Testis (tissue), 2 donors: ENCODE measurements at regions not wholly inside any gene's neighbourhood (a gene's known extent, or its start where the extent isn't known, plus 50 kb on each side); places are given as distances from the start of the nearest gene placed in this dataset.

Source experiments
- DNase-seq: peaks from one replicate; pipeline ENCODE4 v3.0.0-alpha.2; 2019
- H3K27ac ChIP-seq, 2 donors: fragments of 200-600 bp; sonication (generic); one replicate each; pipeline ENCODE4 v1.5.1; 2019
- H3K27me3 ChIP-seq: fragments of 200-600 bp; sonication (generic); one replicate; pipeline ENCODE4 v1.5.1; 2019
- H3K36me3 ChIP-seq: fragments of 200-600 bp; sonication (generic); one replicate; pipeline ENCODE4 v1.5.1; 2017; ENCODE audit warnings: low read depth; ENCODE audit errors: missing control alignments
- H3K4me1 ChIP-seq: fragments of 200-600 bp; sonication (generic); one replicate; pipeline ENCODE4 v1.5.1; 2019
- H3K4me3 ChIP-seq, 2 donors: fragments of 200-600 bp; sonication (generic); one replicate each; pipeline ENCODE4 v1.5.1; 2017 to 2019
- H3K9me3 ChIP-seq: fragments of 200-600 bp; sonication (generic); one replicate; pipeline ENCODE4 v1.5.1; 2017
- POLR2A ChIP-seq: fragments of 450-650 bp; IDR thresholded peaks from one replicate; pipeline ENCODE4 v1.6.1; 2017; ENCODE audit warnings: antibody characterized with exemption, mild to moderate bottlenecking, moderate library complexity
- WGBS, 2 donors: methylation state at CpG; one replicate each; pipeline ENCODE4 v1.1.5; 2018; 5-methylcytosine and 5-hydroxymethylcytosine counted together
- intact Hi-C: fragments of 100-400 bp; cut with DNase I; formaldehyde crosslinking; loops from one replicate; pipeline ENCODE4 v1.15.1; 2023; ENCODE audit warnings: low total_unique reads
- TF ChIP-seq, protein P1 (sequence below), 3 experiments: fragments of 450-650 bp in 2 of 3; fragments of 200-600 bp in 1 of 3; sonication (generic) in 1 of 3; IDR thresholded peaks; one replicate each; pipeline ENCODE4 v1.5.1; 2016 to 2019; ENCODE audit warnings: antibody characterized with exemption in 3 of 3, mild to moderate bottlenecking in 2 of 3, moderate library complexity in 1 of 3

DNA sequence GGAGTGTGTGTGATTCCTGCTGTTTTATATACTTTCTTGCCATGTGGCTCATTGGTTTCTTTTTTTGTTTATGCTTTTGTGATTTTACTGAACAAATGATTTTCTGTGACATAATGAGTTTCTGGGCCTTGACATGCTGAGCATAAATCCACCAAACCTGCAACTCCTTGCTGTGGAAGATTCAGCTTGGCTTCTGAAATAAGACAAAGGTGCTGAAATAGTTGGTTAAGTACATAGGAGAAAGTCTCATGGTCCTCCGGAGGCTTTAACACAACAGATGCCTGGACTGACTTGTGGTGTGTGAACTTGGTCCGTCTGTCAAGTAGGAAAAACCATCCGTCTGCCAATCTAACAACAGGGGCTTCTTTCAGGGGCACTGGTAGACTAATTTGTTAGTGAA lies 315.3 kb upstream of the CXCR4 start:
- intact Hi-C loops: no loop called here
- Histone ChIP-seq H3K27me3 (no peaks in the 10 kb centered on the region), H3K9me3 (no peaks in the 10 kb centered on the region), H3K27ac (no peak overlapping the region), H3K4me3 (no peak overlapping the region), H3K36me3 (no peaks in the 10 kb centered on the region), H3K4me1 (no peaks in the 10 kb centered on the region)
- no peak for DNase-seq
- WGBS, 2 donors: 91% methylated on average over 3 of the region's 3 CpGs
- no peak for TF ChIP-seq POLR2A

DNA sequence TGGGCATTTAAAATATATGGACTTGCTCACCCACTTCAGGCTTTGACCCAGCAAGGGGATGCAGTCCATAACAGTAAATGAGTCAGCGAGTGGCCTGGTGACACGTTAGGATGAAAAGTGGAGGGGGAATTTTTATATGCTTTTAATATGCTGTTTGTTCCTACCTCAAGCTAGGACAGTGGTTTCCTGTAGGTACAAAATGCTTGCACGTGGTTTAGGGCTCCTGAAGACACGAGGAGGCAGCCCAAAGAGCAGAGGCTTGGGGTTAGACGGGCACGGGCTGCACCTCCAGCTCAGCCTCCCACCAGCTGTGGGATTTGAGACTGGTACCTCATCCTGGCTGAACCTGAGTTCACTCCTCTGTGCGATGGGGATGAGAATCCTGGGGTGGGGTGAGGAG lies 306.2 kb upstream of the CXCR4 start:
- intact Hi-C loops: no loop called here
- no peak for DNase-seq
- WGBS, 2 donors: 41 to 46% methylated on average over 7 of the region's 7 CpGs

DNA sequence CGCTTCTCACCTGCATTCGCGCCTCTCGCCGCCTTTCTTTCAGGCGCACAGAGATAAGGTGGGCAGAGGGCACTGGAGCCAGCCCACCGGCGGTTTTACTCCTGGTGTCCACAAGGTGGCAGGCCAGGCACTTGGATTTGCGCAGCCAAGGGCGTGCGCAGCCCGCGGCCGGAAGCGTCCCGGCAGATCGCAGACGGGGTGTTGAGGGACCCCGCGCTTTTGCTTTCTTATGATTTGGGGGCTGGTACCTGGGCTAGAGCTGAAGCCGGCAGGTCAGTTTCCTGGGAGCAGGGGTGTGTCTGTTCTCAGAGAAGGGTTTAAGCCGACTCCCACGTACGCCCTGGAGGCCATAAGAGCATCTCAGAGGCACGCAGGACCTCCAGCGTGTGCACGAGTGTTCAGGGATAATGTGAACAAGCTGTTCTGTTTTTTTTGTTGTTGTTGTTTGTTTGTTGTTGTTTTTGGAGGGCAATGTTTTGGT lies 305.6 kb upstream of the CXCR4 start:
- Histone ChIP-seq H3K9me3 (no peaks in the 10 kb centered on the region), H3K36me3 (no peaks in the 10 kb centered on the region), H3K27me3 (no peaks in the 10 kb centered on the region), H3K4me3 (peak overlapping the region; percentile 24 to 51), H3K4me1 (no peaks in the 10 kb centered on the region), H3K27ac (no peak overlapping the region)
- no peak for TF ChIP-seq POLR2A
- TF ChIP-seq, protein P1, sequence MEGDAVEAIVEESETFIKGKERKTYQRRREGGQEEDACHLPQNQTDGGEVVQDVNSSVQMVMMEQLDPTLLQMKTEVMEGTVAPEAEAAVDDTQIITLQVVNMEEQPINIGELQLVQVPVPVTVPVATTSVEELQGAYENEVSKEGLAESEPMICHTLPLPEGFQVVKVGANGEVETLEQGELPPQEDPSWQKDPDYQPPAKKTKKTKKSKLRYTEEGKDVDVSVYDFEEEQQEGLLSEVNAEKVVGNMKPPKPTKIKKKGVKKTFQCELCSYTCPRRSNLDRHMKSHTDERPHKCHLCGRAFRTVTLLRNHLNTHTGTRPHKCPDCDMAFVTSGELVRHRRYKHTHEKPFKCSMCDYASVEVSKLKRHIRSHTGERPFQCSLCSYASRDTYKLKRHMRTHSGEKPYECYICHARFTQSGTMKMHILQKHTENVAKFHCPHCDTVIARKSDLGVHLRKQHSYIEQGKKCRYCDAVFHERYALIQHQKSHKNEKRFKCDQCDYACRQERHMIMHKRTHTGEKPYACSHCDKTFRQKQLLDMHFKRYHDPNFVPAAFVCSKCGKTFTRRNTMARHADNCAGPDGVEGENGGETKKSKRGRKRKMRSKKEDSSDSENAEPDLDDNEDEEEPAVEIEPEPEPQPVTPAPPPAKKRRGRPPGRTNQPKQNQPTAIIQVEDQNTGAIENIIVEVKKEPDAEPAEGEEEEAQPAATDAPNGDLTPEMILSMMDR (IDR thresholded peaks at IDR 0.05): peak; percentile 64 to 85 (median 76)
- intact Hi-C loops: no loop called here
- peak; percentile 86 for DNase-seq
- 1 to 2% methylated on average over 15 to 27 of the region's 27 CpGs for WGBS, 2 donors

More for the DNA sequence above, 306.2 kb upstream of the CXCR4 start:
- H3K4me3 ChIP-seq: no peak overlapping the region
- no peak for TF ChIP-seq POLR2A
- TF ChIP-seq, protein P1 (IDR thresholded peaks at IDR 0.05): no peak
- no peaks in the 10 kb centered on the region for H3K36me3 ChIP-seq
- no peaks in the 10 kb centered on the region for H3K9me3 ChIP-seq
- no peaks in the 10 kb centered on the region for H3K4me1 ChIP-seq
- no peak overlapping the region for H3K27ac ChIP-seq
- no peaks in the 10 kb centered on the region for H3K27me3 ChIP-seq

DNA sequence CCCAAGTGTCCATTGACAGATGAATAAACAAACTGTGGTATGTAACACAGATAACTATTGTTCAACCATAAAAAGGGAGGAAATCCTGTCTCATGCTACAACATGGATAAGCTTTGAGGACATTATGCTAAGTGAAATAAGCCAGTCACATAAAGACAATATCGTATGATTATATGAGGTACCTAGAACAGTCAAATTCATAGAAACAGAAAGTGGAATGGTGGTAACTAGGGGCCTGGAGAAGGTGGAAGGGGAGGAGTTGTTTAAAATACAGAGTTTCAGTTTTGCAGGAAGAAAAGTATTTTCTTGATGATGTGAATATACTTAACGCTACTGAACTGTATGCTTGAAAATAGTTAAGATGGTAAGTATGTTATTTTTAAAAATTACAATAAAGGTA lies 304.6 kb upstream of the CXCR4 start:
- 61 to 66% methylated on average over 2 of the region's 2 CpGs for WGBS, 2 donors
- no peaks in the 10 kb centered on the region for H3K36me3 ChIP-seq
- no peaks in the 10 kb centered on the region for H3K9me3 ChIP-seq
- no peaks in the 10 kb centered on the region for H3K4me1 ChIP-seq
- DNase-seq: no peak
- H3K27me3 ChIP-seq: no peaks in the 10 kb centered on the region
- no peak overlapping the region for H3K4me3 ChIP-seq
- TF ChIP-seq, protein P1 (IDR thresholded peaks at IDR 0.05): no peak
- TF ChIP-seq POLR2A: no peak
- no peak overlapping the region for H3K27ac ChIP-seq
- intact Hi-C loops: no loop called here

DNA sequence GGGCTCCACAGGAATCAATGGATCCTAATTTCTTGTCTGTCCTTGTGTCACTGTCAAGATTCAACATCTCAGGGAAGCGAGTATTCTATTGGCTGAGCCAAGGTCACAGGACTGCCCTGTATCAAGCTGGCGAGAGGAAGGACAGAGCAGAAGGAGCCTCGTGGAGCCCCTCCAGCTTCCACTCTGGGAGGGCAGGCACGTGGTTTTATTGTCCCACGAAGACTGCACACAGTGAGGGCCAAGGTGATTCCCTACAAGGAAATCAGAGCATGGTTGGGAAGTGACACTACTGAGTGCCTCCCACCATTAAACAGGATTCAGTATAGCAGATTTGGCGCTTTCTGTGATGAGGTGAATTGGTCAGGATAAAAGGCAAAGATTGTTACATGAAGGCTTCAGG lies 302.4 kb upstream of the CXCR4 start:
- DNase-seq: no peak
- H3K36me3 ChIP-seq: no peaks in the 10 kb centered on the region
- no peaks in the 10 kb centered on the region for H3K9me3 ChIP-seq
- no peak overlapping the region for H3K4me3 ChIP-seq
- no peaks in the 10 kb centered on the region for H3K4me1 ChIP-seq
- intact Hi-C loops: no loop called here
- no peaks in the 10 kb centered on the region for H3K27me3 ChIP-seq
- TF ChIP-seq POLR2A: no peak
- TF ChIP-seq, protein P1 (IDR thresholded peaks at IDR 0.05): no peak
- WGBS, 2 donors: 58 to 75% methylated on average over 6 of the region's 6 CpGs
- no peak overlapping the region for H3K27ac ChIP-seq
